HG03565 (cell line): ENCODE measurements at regions not wholly inside any gene's neighbourhood (a gene's known extent, or its start where the extent isn't known, plus 50 kb on each side); places are given as distances from the start of the nearest gene placed in this dataset.
"Not testable (repeated sequence)": the region's sequence is repeated elsewhere in the genome, so short reads cannot be mapped to it uniquely, and the experiment has no call there.

ENCODE experiments used
- ATAC-seq: cut with Tn5 transposase; IDR thresholded peaks from one replicate; pipeline ENCODE4 v1.9.1; 2021; ENCODE audit warnings: mild to moderate bottlenecking, moderate library complexity; ENCODE audit not compliant: unreplicated experiment

DNA sequence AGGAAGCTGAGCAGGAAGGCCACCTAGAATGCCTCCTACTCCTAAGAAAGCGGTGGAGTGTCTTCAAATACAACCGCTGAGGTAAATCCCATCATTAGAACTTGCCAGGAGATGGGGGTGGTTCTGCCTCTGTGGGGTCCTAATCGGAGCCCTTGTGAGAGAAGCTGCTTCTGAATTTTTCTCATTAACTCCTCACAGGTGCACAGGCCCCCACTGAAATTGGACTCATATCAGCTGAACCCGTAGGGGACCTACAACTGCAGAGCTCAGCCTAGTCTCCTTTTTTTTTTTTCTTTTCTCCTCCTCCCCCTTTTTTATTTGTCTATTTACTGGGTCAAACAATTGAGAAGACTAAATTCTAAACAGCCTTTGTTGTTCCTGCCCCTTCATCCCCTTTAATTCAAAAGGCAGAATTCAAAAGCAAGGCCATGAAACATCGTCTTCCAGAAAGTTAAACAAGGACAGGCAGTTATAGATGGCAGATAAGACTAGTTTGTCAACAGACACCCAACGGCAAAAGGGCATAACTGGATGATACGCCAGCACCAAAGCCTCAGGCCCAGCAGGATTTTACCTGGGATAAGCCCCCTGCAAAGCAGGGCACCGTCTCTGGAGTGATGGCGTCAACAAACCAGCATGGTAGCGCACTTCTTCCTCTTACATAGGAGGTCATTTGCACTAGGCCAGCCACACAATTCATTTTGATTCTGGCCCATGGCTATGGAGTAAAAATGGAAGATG is 213.7 kb upstream of the HES1 start:
- no peak for ATAC-seq

DNA sequence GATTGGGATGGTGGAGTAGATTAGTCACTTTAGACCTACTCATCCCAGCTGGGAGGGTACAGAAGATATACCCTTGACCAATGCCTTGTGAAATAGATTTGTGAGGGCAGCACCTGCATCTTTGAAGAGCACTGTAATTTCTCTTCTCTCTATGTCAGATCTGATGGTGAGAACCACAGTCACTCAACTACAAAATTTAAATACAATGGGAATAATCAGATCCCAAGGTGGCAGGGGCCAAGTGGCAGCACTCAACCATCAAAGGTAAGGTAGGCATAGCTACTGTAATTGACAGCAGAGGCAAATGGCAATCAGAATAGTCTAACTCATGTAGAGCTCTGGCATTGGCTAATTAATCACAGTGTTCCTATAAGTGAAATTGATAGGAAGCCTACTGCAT is 212.0 kb upstream of the HES1 start:
- not testable (repeated sequence) for ATAC-seq

DNA sequence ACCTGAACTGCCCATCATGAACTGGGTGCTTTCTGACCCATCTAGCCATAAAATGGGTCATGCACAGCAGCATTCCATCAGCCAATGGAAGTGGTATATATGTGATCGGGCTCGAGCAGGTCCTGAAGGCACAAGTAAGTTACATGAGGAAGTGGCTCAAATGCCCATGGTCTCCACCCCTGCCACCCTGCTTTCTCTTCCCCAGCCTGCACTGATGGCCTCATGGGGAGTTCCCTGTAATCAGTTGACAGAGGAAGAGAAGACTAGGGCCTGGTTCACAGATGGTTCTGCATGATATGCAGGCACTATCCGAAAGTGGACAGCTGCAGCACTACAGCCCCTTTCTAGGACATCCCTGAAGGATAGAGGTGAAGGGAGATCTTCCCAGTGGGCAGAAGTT is 209.9 kb upstream of the HES1 start:
- not testable (repeated sequence) for ATAC-seq

DNA sequence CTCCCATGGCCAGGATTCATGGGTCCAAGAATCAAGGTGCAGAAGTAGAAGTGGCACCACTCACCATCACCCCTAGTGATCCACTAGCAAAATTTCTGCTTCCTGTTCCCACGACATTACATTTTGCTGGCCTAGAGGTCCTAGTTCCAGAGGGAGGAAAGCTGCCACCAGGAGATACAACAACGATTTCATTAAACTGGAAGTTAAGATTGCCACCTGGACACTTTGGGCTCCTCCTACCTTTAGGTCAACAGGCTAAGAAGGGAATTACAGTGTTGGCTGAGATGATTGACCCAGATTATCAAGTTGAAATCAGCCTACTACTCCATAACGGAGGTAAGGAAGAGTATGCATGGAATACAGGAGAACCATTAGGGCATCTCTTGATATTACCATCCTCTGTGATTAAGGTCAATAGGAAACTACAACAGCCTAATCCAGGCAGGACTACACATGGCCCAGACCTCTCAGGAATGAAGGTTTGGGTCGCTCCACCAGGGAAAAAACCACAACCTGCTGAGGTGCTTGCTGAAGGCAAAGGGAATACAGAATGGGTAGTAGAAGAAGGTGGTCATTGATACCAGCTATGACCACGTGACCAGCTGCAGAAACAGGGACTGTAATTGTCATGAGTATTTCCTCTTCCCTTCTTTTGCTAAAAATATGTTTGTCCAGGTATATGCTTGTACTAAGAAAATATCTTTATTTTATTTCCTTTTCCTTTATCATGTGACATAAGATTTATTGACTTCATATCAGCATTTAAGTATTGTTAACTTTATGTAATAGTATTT is 208.3 kb upstream of the HES1 start:
- not testable (repeated sequence) for ATAC-seq

DNA sequence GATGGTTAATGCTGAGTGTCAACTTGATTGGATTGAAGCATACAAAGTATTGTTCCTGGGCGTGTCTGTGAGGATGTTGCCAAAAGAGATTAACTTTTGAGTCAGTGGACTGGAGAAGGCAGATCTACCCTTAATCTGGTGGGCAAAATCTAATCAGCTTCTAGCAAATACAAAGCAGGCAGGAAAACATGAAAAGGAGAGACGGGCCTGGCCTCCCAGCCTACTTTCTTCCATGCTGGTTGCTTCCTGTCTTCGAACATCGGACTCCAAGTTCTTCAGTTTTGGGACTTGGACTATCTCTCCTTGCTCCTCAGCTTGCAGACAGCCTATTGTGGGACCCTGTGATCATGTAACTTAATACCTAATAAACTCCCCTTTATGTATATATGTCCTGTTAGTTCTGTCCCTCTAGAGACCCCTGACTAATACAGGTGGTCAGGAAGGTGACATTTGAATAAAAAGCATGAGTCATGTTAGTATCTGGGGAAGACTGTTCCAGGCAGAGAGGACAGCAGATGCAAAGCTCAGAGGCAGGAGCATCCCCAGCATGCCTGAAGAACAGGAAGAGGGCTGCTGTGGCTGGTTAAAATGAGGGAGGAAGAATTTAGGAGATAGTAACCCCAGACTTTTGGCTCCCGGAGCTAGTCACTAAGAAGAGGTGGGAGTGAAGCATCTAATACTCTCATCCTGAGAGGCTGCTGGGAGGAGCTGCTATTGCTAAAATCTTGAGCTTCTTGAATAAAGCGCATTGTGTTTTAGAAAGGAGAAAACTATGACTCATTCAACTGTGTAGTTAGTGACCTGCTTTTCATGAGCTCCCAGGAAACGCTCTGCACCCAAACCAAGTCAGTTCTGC is 207.4 kb upstream of the HES1 start:
- no peak for ATAC-seq

DNA sequence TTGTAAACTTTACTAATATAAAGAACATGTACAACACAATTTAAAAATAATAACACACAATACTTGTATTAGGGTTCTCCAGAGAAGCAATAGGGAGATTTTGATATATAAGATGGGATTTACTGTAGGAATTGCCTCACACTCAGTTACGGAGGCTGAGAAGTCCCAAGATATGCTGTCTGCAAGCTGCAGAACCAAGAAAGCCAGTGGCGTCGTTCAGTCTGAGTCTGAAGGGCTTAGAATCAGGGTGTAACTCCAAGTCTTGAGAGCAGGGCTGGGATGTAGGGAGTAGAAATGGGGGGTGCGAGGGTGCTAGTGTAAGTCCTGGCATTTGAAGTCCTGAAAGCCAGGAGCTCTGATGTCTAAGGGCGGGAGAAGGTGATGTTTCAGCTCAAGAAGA is 206.6 kb upstream of the HES1 start:
- ATAC-seq, result no peak

DNA sequence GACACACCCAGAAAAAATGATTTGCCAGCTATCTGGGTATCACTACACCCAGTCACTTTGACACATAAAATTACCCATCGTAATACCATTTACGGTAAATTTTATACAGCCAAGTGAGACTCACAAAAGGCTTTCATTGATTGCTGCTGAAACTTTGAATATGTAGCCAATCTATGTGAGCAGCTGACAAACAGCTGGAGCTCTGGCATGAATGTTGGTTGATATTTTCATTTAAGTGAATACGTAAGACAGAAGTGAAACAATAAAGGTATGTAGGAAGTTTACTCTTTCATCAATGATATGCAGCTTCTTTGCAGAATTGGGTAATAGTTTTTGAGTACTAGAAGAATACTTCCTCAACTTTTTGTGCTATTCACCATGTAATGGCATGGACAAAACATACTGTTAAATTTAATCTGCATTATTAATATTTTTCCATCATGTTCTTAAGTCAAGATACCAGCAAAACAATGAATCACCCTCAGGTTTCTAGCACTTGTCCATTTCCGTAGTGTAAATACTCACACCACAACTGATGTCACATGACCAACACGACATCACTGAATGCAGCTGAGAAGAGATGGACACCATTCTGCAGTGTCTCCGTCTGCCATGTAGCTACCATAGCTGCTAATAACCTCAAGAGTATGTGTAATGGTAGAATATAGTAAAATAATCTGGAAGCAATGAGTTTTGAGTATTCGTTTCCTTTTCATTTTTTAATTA is 205.9 kb upstream of the HES1 start:
- no peak for ATAC-seq

DNA sequence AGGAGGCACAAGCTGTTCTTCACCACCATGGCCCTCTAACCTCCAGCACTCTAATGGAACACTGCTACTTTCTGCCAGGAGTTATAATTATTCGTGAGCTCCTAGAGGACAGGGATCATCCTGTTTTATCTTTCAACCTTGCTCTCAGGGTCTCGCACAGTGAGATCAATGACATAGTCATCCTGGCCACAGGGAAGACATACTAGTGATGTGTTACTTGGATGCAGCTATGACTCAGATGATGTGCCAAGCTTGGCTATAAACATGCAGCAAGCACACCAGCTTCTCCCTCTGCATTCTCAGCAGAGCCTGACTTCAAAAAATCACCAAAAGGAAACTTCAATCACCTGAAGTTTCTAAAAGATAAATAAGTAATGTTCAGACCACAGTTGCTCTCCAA is 203.8 kb upstream of the HES1 start:
- ATAC-seq, result no peak

DNA sequence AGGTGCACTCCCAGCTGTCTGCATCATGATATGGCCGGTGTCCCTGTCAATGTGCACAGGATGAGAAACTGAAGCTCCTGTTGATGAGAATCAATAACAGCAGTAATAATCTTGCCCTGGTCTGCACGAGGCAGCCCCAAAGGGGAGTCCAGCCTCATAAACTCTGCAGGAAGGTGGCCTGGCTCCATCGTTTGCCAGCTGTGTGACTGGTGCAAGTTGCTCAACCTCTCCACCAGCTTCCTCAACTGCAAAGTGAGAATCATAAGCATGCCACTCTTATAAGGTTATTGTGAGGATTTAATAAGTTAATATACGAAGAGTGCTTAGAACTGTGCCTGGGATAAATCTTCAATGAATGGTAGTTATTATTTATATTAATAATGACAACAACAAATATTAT is 203.4 kb upstream of the HES1 start:
- no peak for ATAC-seq

DNA sequence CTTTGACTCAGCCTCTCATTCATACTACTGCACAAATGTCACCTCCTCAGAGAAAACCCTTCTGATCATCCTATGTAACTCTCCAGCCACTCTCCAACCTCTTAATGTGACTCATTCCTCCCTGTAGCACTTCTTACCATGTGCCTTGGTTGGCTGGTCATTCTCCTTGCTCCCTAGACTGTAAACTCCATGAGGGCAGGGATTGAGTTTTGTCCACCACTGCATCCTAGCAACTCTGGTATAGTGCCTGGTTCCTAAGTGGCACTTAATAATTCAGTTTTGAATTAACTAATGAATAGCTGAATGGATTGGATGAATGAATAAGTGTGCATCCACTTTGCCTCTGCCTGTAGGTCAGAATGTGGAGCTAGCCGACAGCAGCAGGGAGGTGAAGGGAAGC is 202.5 kb upstream of the HES1 start:
- no peak for ATAC-seq

DNA sequence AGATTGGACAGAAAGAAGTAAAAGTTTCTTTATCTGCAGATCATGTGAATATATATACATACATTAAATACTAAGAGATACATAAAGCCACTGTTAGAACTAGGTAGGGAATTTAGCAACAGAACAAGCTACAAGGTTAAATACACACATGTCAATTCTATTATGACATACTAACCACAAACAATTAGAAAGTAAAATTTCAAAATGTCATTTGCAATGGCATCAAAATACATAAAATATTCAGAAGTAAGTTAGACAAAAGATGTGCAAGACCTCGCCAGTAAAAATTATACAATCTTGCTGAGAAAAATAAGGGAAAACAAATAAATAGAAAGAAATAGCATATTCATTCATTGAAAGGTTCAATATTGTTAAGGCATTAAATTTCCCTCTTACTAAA is 200.0 kb upstream of the HES1 start:
- ATAC-seq, result no peak

DNA sequence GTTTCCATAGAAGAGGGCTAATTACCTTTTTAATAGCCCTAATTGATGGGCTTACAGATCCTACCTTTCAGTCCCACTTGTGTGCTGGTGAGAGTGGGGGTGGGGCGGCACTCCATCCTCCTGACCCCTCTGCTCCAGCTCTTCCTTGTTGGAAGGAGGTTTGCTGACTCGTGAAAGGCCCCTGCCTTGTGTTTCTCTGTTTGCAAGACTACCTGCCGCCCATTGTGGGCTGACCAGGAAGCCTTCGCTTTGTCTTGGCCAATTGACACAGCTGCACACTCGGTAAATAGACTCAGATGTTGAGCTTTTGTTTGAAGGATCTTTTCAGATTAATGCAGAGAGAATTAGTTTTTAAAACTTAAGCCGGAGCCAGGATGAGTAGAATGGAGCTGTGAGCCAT is 197.3 kb upstream of the HES1 start:
- ATAC-seq, result no peak

DNA sequence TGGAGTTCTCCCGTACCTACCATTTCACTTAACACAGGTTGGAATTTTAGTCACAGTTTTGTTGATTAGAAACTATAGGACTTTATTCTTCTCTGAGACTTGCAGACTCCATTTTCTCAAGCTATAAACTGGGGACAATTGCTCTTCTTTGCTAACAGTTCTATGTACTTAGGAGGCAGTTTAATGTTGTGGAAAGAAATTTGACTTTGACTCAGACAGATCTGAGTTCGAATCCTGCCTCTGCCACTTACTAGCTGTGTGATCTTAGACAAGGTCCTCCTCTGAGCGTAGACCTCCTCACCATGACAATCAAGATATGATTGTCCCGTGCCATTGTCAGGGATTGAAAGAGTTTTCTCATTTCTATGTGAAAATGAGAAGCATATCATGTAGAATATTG is 196.4 kb upstream of the HES1 start:
- no peak for ATAC-seq

DNA sequence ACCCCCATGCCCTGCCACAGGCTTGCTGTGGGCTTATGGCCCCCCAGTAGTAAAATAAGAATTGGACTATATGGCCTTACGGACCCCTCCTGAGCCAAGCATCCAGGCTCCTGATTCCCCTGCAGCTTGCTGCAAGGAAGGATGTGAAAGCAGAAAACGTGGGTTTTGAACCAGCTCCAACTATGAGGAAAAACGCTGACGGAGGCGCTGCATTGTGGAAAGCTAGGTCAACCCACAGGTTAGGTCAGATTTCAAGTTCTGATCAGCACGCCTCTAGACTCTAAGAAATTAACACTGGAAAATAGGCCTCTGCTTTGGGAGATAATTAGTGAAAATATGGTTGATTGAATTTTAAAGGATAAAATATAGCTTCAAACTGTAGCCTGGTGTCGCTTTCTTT is 195.4 kb upstream of the HES1 start:
- ATAC-seq, result no peak

DNA sequence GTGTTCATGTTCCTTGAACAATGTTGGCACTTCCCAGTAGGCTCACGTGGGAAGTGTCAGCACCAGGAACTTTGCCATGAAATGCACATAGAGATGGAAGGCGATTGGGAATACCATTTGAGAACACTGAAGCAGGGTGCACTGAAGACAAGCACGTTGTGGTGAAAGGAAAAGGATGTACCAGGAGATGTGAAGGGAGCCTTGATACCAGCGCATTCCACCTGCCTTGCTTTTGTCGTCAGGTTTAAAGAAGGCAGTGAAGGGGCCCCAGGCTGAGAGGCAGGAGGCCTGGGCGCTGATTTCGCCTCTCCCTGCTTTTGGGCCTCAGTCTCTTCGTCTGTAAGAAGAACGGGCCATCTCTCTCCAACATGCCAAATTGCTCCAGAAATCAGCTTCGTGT is 194.5 kb upstream of the HES1 start:
- ATAC-seq, result no peak

DNA sequence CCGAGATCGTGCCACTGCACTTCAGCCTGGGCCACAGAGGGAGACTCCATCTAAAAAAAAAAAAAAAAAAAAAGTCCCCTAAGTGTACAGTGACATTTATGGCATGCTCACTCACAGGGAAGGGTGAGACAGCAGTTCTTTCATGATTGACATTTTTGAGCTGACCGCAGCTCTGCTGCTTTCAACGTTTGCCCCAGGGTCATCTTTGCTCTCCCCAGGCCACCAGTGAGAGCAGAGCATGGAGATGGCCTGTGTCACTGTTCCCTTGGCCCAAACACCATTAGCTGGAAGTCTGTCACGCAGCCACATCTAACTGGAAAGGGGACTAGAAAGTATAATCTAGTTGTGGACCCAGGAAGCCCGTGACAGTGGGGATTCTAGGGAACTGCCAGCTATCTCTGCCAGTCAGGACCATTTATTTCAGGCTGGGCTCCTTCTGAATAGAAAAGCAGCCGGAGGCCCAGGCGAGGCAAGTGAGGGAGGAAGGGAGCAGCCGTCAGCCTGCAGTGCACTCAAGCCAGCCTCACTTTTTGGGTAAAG is 193.4 kb upstream of the HES1 start:
- ATAC-seq, result no peak

DNA sequence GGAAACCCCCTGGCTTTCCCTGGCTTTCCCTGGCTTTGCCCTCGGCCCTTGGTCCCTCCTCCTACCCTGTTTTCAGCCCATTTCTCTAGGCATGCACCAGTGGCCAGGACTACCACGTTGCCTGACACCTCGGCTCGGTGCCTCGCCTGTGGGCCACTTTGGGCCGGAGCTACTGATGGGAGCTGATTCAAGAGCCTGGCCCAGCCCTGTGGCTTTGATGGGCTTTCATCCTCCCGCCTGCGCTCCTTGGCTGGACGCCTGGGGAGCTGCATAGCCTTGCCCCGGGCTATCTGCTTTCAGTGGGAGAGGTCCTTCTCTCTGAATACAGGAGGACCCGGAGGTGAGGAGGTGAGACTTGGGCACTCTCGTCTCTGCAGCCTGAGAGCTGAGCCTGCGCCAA is 192.7 kb upstream of the HES1 start:
- no peak for ATAC-seq

DNA sequence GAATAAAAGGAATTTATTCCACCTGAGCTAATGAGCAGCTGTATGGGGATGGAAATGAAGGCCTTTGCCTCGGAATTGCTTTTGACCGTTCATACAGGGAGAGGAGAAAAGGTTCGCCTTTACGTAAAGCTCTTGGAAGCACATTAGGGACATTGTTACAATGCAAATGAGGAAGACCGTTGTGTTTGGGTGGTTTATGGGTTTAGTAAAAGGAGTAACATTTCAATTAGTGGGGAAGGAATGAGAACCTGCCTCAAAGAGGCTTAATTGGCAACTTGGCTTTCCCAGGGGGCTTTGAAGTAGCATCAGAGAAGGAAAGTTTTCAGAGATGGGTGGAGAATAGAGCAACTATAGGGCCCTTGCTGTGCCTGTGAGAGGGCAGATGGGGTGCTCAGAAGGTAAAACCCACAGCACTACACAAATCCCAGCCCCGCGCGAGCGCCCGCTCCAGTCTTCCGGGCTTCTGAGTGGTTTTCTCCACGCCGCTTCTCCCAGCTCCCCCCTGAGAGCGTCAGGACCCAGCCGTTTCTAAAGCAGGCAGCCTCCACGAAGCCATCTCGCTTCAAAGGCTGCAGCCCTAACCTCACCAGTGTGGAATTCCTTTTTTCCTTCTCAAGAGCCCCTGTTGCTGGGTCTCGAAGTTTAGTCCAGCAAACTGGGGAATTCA is 192.0 kb upstream of the HES1 start:
- no peak for ATAC-seq

DNA sequence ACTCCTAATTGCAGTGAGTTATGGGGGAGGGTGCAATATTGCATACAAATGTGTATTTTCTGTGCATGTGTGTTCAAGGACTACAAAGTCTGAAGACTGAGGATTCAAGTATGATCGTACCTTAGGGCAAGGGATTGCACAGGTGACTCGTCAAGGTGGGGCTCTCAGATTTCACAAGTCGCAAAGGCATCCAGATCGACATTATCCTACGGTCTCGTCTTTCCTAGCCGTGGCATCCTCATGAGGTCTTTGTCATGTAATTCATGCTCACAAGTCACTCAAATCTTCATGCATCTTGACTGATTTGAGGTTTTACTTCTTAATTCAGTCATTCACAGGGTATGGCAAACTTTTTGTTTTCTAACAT is 191.4 kb upstream of the HES1 start:
- no peak for ATAC-seq

DNA sequence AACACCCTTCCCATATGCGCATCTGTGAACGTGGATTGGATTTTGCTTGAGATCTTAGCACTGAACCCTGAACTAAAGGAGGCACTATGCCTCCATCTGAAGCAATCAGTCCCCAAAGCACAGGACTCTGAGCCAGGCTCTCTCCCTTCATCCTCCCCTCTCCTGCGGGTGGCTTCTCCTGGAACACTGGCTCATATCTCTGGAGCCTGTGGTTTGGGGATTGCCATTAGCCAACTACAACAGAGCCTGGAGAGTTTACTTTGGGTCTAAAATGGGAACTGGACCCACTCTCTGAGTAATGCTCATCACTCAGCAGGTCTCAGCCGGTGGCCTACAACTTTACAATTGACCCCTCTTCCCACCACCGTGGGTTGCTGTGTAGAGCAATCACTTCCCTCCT is 190.8 kb upstream of the HES1 start:
- ATAC-seq, result no peak
